Adipocyte (in vitro differentiated cells): ENCODE measurements at regions not wholly inside any gene's neighbourhood (a gene's known extent, or its start where the extent isn't known, plus 50 kb on each side); places are given as distances from the start of the nearest gene placed in this dataset.
"Not testable (repeated sequence)": the region's sequence is repeated elsewhere in the genome, so short reads cannot be mapped to it uniquely, and the experiment has no call there.

ENCODE experiments used
- DNase-seq: peaks from one replicate; pipeline ENCODE4 v3.0.0-alpha.2; 2015; ENCODE audit warnings: low read depth
- H3K27me3 ChIP-seq: replicated peaks from 2 replicates; pipeline ENCODE4 v1.7.0; 2013; ENCODE audit warnings: mild to moderate bottlenecking, low read length, moderate library complexity; ENCODE audit not compliant: control insufficient read depth, insufficient read depth
- H3K36me3 ChIP-seq: 2 replicates; pipeline ENCODE4 v1.7.0; 2013; ENCODE audit warnings: low read length, mild to moderate bottlenecking, moderate library complexity; ENCODE audit not compliant: control insufficient read depth, insufficient read depth, severe bottlenecking
- H3K4me1 ChIP-seq: 2 replicates; pipeline ENCODE4 v1.7.0; 2013; ENCODE audit warnings: mild to moderate bottlenecking, low read length, moderate library complexity; ENCODE audit not compliant: control insufficient read depth, insufficient read depth
- H3K4me3 ChIP-seq: 2 replicates; pipeline ENCODE4 v1.7.0; 2013; ENCODE audit warnings: mild to moderate bottlenecking, low read length, moderate library complexity
- H3K9ac ChIP-seq: 2 replicates; pipeline ENCODE4 v1.7.0; 2013; ENCODE audit warnings: mild to moderate bottlenecking, low read length, moderate library complexity
- H3K9me3 ChIP-seq: 2 replicates; pipeline ENCODE4 v1.7.0; 2013; ENCODE audit warnings: mild to moderate bottlenecking, low read length, moderate library complexity; ENCODE audit not compliant: control insufficient read depth

DNA sequence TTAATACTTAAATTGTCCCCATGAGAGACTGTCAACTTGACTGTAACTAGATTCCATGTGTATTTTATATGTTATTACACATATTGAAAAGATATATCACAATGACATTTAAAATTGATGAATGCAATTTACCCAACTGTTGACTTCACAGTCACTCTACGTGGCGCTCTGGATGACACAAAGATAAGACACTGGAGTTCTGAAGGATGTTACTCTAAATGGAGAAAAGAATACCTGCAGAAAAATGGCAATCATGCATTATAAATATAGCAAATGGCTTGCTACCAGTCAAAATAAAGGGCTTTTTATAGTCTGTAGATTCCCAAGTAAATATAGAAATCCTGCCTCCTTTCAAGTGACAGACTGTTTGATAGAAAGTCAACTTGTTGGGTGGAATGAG lies 143.6 kb upstream of the KLF6 start:
- peaks cover 15% of the 10 kb centered on the region for H3K4me1 ChIP-seq
- no peaks in the 10 kb centered on the region for H3K27me3 ChIP-seq
- no peak for DNase-seq
- no peaks in the 10 kb centered on the region for H3K36me3 ChIP-seq
- H3K9me3 ChIP-seq, result no peaks in the 10 kb centered on the region
- H3K4me3 ChIP-seq, result no peak overlapping the region
- no peak overlapping the region for H3K9ac ChIP-seq

DNA sequence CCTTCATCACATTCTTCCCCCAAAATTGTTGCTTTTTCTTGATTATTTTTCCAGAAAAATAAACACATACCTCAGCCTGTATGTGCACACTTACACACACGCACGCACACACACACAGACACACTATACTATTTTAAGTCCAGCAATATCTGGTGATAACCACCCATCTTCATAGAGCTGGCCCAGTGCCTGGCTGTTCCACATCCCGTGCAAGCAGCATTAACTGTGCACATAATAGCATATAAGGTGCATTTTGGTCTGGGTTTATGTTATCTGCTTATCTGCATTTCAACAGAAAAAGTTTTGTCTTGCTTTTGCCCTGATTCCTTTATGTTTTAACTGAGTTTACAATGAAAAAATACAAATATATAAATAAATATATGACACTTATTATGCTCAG lies 143.1 kb upstream of the KLF6 start:
- Histone ChIP-seq H3K9me3 (no peaks in the 10 kb centered on the region), H3K4me1 (peaks cover 15% of the 10 kb centered on the region), H3K36me3 (no peaks in the 10 kb centered on the region), H3K9ac (no peak overlapping the region), H3K27me3 (no peaks in the 10 kb centered on the region), H3K4me3 (no peak overlapping the region)
- DNase-seq, result no peak

- H3K9ac ChIP-seq, result no peak overlapping the region
- H3K4me3 ChIP-seq, result no peak overlapping the region
- peaks cover 15% of the 10 kb centered on the region for H3K4me1 ChIP-seq
- no peaks in the 10 kb centered on the region for H3K36me3 ChIP-seq
- peak; percentile 40 for DNase-seq
- no peaks in the 10 kb centered on the region for H3K9me3 ChIP-seq
- no peaks in the 10 kb centered on the region for H3K27me3 ChIP-seq
Measured at GRCh38 chr10:3926675-3927525, 141.9 kb upstream of the KLF6 start.

DNA sequence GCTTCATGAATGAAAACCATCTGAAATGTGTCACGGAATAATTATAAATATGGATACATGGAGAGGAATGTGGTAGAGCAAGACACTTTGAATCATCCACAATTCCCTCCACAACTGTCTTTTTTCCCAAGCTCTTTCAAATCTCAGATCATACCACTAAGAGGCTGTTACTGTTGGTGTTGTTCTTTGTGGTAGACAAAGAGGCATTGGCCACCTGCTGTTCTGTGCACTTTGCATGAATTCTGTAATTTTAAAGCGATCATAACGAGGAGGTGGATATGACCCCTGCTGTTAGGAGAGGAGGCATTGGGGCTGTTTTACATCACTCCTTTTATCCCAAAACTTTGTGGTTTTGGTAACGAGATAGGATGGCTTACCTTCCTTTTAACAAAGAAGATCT lies 141.2 kb upstream of the KLF6 start:
- Histone ChIP-seq H3K36me3 (no peaks in the 10 kb centered on the region), H3K9me3 (no peaks in the 10 kb centered on the region), H3K27me3 (no peaks in the 10 kb centered on the region), H3K9ac (no peak overlapping the region), H3K4me3 (no peak overlapping the region), H3K4me1 (peaks cover 15% of the 10 kb centered on the region)
- DNase-seq, result no peak

GRCh38 chr10:3925184-3925583 lies 140.2 kb upstream of the KLF6 start:
- Histone ChIP-seq H3K27me3 (no peaks in the 10 kb centered on the region), H3K4me3 (no peak overlapping the region), H3K9me3 (no peaks in the 10 kb centered on the region), H3K4me1 (peaks cover 15% of the 10 kb centered on the region), H3K36me3 (no peaks in the 10 kb centered on the region), H3K9ac (no peak overlapping the region)
- no peak for DNase-seq

- no peak overlapping the region for H3K4me3 ChIP-seq
- H3K36me3 ChIP-seq, result no peaks in the 10 kb centered on the region
- peaks cover 15% of the 10 kb centered on the region for H3K4me1 ChIP-seq
- DNase-seq, result peak; percentile 47
- no peaks in the 10 kb centered on the region for H3K27me3 ChIP-seq
- no peaks in the 10 kb centered on the region for H3K9me3 ChIP-seq
- no peak overlapping the region for H3K9ac ChIP-seq
Measured at GRCh38 chr10:3924344-3924743, 139.3 kb upstream of the KLF6 start.

DNA sequence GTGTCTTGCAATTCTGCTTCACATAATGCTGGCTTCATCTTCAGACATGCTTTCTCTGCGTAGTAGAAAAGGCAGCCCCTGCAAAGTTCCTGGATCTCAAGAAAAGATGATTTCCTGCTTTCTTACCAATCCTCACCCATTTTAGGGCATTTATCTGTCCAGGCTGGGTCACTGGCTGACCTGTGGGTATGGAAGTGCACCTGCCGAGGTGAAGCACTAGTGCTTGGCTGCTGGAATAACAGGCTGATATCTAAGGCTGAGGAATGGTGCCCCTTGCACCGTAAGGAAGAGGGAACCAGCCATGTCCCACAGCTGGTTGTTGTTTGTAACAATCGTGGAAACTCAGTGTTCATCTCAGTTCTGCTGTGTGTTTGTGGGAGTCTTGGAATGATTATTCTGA lies 138.0 kb upstream of the KLF6 start:
- H3K9ac ChIP-seq, result no peak overlapping the region
- H3K4me3 ChIP-seq, result no peak overlapping the region
- no peak for DNase-seq
- H3K9me3 ChIP-seq, result peaks cover 12% of the 10 kb centered on the region
- H3K27me3 ChIP-seq, result no peaks in the 10 kb centered on the region
- no peaks in the 10 kb centered on the region for H3K36me3 ChIP-seq
- H3K4me1 ChIP-seq, result peaks cover 15% of the 10 kb centered on the region

- no peak for DNase-seq
- H3K4me1 ChIP-seq, result peaks cover 5% of the 10 kb centered on the region
- H3K27me3 ChIP-seq, result no peaks in the 10 kb centered on the region
- no peaks in the 10 kb centered on the region for H3K36me3 ChIP-seq
- H3K9me3 ChIP-seq, result peaks cover 13% of the 10 kb centered on the region
- H3K4me3 ChIP-seq, result no peak overlapping the region
- H3K9ac ChIP-seq, result no peak overlapping the region
Measured at GRCh38 chr10:3919709-3920308, 134.8 kb upstream of the KLF6 start.

- H3K4me1 ChIP-seq, DNase-seq, H3K4me3 ChIP-seq, H3K27me3 ChIP-seq, H3K9ac ChIP-seq, H3K36me3 ChIP-seq: not testable (repeated sequence)
- peaks cover 13% of the 10 kb centered on the region for H3K9me3 ChIP-seq
Measured at GRCh38 chr10:3917392-3917791, 132.4 kb upstream of the KLF6 start.

DNA sequence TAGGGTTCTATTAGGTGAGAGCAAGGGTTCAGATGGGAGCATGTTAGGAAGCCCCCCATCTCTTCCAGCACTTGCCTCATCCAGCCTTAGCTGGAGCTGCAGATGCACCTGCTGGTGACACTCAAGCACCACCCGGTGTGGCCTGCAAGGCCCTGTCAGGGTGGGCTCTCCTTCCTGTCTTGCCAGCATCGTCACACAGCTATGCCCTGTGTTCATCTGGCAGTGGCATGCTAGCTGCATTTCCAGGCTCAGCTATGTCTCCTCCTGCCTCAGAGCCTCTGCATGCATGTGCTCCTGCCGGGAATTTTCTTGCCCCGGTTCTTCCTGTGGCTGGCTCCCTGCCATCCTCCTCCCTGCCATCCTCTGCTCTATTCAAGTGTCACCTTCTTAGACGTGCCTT lies 129.7 kb upstream of the KLF6 start:
- no peak for DNase-seq
- Histone ChIP-seq H3K4me3 (no peak overlapping the region), H3K9me3 (peaks cover 13% of the 10 kb centered on the region), H3K27me3 (no peaks in the 10 kb centered on the region), H3K36me3 (no peaks in the 10 kb centered on the region), H3K9ac (no peak overlapping the region), H3K4me1 (no peaks in the 10 kb centered on the region)

DNA sequence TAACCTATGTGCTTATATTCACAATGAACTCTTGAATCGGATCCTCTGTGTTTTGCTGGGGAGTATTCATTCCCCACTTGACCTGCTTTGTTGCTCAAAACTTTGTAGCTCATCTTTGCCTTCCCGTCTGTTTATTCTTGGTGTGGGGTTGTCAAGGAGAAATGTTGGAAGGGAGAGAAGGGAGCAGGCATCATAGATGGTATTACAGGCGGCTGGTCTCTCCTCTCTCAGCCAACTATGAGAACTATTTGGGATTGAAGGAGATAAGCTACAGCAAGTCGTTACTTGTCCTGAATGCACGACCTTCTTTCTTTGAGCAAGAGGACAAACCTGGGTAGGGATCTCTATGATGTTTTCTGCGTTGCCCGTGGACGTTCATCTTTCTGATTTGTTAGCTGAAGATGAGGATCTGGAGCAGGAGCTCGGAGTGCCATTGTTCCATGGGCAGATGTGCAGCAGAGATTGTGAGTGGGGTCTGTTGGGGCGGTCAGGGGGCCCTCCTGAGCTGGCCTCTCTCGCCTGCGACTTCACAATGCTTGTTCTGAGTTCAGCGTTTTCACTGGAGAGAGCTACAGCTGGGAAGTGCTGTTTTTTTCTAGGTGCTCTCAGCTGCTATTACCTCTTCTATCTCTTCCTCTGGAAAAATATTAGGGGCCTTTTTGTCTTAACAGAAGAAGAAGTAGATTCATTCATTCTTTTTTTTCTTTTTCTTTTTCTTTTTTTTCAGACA lies 126.9 kb upstream of the KLF6 start:
- Histone ChIP-seq H3K9me3 (no peaks in the 10 kb centered on the region), H3K4me1 (peaks cover 18% of the 10 kb centered on the region), H3K4me3 (no peak overlapping the region), H3K27me3 (no peaks in the 10 kb centered on the region), H3K36me3 (no peaks in the 10 kb centered on the region), H3K9ac (no peak overlapping the region)
- no peak for DNase-seq
